K562 (cell line): ENCODE measurements at regions not wholly inside any gene's neighbourhood (a gene's known extent, or its start where the extent isn't known, plus 50 kb on each side); places are given as distances from the start of the nearest gene placed in this dataset.

Experiments used
- ATF1 ChIP-seq, 2 experiments: fragments of 450-650 bp in 1 of 2; IDR thresholded peaks; 2 replicates each; pipeline ENCODE4 v1.6.1; 2016; ENCODE audit warnings: missing compliant biosample characterization in 1 of 2, missing genetic modification characterization in 1 of 2
- CEBPB ChIP-seq: fragments of 450-650 bp; IDR thresholded peaks from 2 replicates; pipeline ENCODE4 v1.6.1; 2016; ENCODE audit warnings: missing genetic modification characterization, missing compliant biosample characterization
- ZNF239 ChIP-seq: fragments of 250-450 bp; sonication (Bioruptor Pico); IDR thresholded peaks from 2 replicates; pipeline ENCODE4 v1.4.0; 2020; ENCODE audit warnings: mild to moderate bottlenecking
- TF ChIP-seq, protein P1 (sequence below), 3 experiments: IDR thresholded peaks in 2 of 3; conservative IDR thresholded peaks in 1 of 3; 2 replicates each; pipeline ENCODE4 v1.5.1; 2011 to 2012; ENCODE audit warnings: low read length in 3 of 3, mild to moderate bottlenecking in 3 of 3, control low read depth in 2 of 3, improper control_type of control experiment in 1 of 3, inconsistent platforms in 1 of 3, low read depth in 1 of 3, mixed read lengths in 1 of 3, moderate library complexity in 1 of 3; ENCODE audit not compliant: insufficient read depth in 2 of 3
- TF ChIP-seq, protein P2 (sequence below), 2 experiments: fragments of 450-650 bp; IDR thresholded peaks; 2 replicates each; pipeline ENCODE4 v1.6.1; 2016; ENCODE audit warnings: mild to moderate bottlenecking in 2 of 2, borderline replicate concordance in 1 of 2, low read depth in 1 of 2, moderate library complexity in 1 of 2

- TF ChIP-seq, protein P1, sequence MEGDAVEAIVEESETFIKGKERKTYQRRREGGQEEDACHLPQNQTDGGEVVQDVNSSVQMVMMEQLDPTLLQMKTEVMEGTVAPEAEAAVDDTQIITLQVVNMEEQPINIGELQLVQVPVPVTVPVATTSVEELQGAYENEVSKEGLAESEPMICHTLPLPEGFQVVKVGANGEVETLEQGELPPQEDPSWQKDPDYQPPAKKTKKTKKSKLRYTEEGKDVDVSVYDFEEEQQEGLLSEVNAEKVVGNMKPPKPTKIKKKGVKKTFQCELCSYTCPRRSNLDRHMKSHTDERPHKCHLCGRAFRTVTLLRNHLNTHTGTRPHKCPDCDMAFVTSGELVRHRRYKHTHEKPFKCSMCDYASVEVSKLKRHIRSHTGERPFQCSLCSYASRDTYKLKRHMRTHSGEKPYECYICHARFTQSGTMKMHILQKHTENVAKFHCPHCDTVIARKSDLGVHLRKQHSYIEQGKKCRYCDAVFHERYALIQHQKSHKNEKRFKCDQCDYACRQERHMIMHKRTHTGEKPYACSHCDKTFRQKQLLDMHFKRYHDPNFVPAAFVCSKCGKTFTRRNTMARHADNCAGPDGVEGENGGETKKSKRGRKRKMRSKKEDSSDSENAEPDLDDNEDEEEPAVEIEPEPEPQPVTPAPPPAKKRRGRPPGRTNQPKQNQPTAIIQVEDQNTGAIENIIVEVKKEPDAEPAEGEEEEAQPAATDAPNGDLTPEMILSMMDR (IDR thresholded peaks at IDR 0.05 in 2 of 3, conservative IDR thresholded peaks at IDR 0.05 in 1 of 3; ENCODE audit: insufficient read depth in 2 of 3, low read depth in 1 of 3, low read length in 3 of 3) = no peak
- TF ChIP-seq CEBPB (tag) (no peak), ZNF239 (CRISPR knock-in tag) (no peak), ATF1 (CRISPR knock-in tag; IDR thresholded peaks at IDR 0.05) (no peak), ATF1 (tag; IDR thresholded peaks at IDR 0.05) (no peak)
- TF ChIP-seq, protein P2, sequence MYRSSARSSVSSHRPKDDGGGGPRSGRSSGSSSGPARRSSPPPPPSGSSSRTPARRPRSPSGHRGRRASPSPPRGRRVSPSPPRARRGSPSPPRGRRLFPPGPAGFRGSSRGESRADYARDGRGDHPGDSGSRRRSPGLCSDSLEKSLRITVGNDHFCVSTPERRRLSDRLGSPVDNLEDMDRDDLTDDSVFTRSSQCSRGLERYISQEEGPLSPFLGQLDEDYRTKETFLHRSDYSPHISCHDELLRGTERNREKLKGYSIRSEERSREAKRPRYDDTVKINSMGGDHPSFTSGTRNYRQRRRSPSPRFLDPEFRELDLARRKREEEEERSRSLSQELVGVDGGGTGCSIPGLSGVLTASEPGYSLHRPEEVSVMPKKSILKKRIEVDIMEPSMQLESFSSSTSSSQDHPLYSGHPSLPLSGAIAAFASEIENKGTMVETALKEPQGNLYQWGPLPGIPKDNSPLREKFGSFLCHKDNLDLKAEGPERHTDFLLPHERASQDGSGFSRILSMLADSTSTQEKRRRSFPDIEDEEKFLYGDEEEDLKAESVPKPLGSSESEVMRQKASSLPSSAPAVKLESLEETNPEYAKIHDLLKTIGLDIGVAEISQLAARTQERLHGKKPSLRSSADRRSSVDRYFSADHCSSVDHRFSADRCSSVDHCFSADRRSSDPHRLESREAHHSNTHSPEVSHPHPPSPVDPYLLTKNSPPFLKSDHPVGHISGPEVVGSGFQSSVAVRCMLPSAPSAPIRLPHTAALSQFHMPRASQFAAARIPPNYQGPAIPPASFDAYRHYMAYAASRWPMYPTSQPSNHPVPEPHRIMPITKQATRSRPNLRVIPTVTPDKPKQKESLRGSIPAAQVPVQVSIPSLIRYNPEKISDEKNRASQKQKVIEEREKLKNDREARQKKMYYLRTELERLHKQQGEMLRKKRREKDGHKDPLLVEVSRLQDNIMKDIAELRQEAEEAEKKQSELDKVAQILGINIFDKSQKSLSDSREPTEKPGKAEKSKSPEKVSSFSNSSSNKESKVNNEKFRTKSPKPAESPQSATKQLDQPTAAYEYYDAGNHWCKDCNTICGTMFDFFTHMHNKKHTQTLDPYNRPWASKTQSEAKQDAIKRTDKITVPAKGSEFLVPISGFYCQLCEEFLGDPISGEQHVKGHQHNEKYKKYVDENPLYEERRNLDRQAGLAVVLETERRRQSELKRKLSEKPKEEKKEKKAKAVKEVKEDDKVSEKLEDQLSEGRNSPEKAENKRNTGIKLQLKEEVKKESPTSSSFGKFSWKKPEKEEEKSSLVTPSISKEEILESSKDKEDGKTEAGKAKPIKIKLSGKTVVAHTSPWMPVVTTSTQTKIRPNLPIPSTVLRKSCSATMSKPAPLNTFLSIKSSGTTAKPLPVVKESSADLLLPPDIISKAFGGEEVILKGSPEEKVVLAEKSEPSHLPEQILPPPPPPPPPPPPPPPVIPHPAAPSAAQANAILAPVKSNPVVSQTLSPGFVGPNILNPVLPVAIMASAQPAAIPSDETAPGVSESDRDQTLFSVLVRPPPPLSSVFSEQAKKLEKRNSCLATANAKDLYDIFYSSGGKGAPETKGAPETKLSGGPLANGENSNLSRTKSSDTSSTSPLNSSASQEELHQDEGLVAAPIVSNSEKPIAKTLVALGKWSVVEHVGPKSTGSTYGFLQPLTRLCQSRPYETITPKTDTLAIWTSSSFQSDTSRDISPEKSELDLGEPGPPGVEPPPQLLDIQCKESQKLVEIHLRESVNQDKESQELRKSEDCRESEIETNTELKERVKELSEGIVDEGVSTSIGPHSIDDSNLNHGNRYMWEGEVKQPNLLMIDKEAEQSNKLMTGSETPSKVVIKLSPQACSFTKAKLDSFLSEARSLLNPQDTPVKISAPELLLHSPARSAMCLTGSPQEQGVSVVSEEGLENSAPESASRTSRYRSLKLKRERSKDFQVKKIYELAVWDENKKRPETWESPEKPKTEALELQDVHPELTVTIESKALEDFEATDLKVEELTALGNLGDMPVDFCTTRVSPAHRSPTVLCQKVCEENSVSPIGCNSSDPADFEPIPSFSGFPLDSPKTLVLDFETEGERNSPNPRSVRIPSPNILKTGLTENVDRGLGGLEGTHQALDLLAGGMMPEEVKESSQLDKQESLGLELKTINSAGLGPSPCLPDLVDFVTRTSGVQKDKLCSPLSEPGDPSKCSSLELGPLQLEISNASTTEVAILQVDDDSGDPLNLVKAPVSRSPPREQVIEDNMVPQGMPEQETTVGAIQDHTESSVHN (IDR thresholded peaks at IDR 0.05; ENCODE audit: borderline replicate concordance in 1 of 2, low read depth in 1 of 2) = no peak
Observed at GRCh38 chr4:179981161-179981560, 2262.0 kb upstream of the TENM3 start.
